ENCODE measurements at regions not wholly inside any gene's neighbourhood (a gene's known extent, or its start where the extent isn't known, plus 50 kb on each side); places are given as distances from the start of the nearest gene placed in this dataset.

GRCh38 chr10:6692103-6692502, 112.0 kb upstream of the PRKCQ start:
- TF ChIP-seq, protein P1, sequence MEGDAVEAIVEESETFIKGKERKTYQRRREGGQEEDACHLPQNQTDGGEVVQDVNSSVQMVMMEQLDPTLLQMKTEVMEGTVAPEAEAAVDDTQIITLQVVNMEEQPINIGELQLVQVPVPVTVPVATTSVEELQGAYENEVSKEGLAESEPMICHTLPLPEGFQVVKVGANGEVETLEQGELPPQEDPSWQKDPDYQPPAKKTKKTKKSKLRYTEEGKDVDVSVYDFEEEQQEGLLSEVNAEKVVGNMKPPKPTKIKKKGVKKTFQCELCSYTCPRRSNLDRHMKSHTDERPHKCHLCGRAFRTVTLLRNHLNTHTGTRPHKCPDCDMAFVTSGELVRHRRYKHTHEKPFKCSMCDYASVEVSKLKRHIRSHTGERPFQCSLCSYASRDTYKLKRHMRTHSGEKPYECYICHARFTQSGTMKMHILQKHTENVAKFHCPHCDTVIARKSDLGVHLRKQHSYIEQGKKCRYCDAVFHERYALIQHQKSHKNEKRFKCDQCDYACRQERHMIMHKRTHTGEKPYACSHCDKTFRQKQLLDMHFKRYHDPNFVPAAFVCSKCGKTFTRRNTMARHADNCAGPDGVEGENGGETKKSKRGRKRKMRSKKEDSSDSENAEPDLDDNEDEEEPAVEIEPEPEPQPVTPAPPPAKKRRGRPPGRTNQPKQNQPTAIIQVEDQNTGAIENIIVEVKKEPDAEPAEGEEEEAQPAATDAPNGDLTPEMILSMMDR (conservative IDR thresholded peaks at IDR 0.05; ENCODE audit: low read length) = no peak
- TF ChIP-seq EZH2phosphoT487 (IDR thresholded peaks at IDR 0.05; ENCODE audit: borderline replicate concordance) = no peak

Data from Loucy (cell line).